ENCODE measurements at regions not wholly inside any gene's neighbourhood (a gene's known extent, or its start where the extent isn't known, plus 50 kb on each side); places are given as distances from the start of the nearest gene placed in this dataset.
"Not testable (repeated sequence)": the region's sequence is repeated elsewhere in the genome, so short reads cannot be mapped to it uniquely, and the experiment has no call there.

GRCh38 chr9:761793-762560 lies 79.5 kb upstream of the DMRT1 start:
- TF ChIP-seq, protein P1, sequence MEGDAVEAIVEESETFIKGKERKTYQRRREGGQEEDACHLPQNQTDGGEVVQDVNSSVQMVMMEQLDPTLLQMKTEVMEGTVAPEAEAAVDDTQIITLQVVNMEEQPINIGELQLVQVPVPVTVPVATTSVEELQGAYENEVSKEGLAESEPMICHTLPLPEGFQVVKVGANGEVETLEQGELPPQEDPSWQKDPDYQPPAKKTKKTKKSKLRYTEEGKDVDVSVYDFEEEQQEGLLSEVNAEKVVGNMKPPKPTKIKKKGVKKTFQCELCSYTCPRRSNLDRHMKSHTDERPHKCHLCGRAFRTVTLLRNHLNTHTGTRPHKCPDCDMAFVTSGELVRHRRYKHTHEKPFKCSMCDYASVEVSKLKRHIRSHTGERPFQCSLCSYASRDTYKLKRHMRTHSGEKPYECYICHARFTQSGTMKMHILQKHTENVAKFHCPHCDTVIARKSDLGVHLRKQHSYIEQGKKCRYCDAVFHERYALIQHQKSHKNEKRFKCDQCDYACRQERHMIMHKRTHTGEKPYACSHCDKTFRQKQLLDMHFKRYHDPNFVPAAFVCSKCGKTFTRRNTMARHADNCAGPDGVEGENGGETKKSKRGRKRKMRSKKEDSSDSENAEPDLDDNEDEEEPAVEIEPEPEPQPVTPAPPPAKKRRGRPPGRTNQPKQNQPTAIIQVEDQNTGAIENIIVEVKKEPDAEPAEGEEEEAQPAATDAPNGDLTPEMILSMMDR (IDR thresholded peaks at IDR 0.05 in 8 of 11, conservative IDR thresholded peaks at IDR 0.05 in 3 of 11), result no peak
- TF ChIP-seq POLR2A (IDR thresholded peaks at IDR 0.05), result no peak
- TF ChIP-seq POLR2AphosphoS5 (IDR thresholded peaks at IDR 0.05), result no peak
- H3K27me3 ChIP-seq (replicated peaks in 1 of 7), result peaks cover 0 to 24% (median 0%) of the 10 kb centered on the region in 7 donors
- no peak for DNase-seq
- no peak overlapping the region for H3K4me3 ChIP-seq
- H3K36me3 ChIP-seq, result no peaks in the 10 kb centered on the region
- 81 to 95% (median 87%) methylated on average over 13 of the region's 13 CpGs for WGBS, 5 donors
- intact Hi-C loops (cut with DNase I; ENCODE audit: low total_unique reads), result no loop called here
- H3K27ac ChIP-seq, result no peak overlapping the region
- no peaks in the 10 kb centered on the region for H3K9me3 ChIP-seq
- peaks cover 0 to 9% (median 2%) of the 10 kb centered on the region in 6 donors for H3K4me1 ChIP-seq

- H3K36me3 ChIP-seq, result no peaks in the 10 kb centered on the region
- no peak for DNase-seq
- H3K4me1 ChIP-seq, result peaks cover 0 to 9% (median 2%) of the 10 kb centered on the region in 6 donors
- 58 to 80% (median 68%) methylated on average over 6 of the region's 6 CpGs for WGBS, 5 donors
- intact Hi-C loops (cut with DNase I; ENCODE audit: low total_unique reads), result loop anchor here (2.0 kb wide), 1 partner anchor 149 kb away; no protein-coding TSS in a partner anchor
- H3K27me3 ChIP-seq (replicated peaks in 1 of 7), result peaks cover 0 to 30% (median 0%) of the 10 kb centered on the region in 7 donors
- H3K4me3 ChIP-seq, result peak overlapping the region in 1 of 8 donors; percentile 22
- TF ChIP-seq POLR2A (IDR thresholded peaks at IDR 0.05) (no peak), POLR2AphosphoS5 (IDR thresholded peaks at IDR 0.05) (no peak)
- TF ChIP-seq, protein P1 (IDR thresholded peaks at IDR 0.05 in 8 of 11, conservative IDR thresholded peaks at IDR 0.05 in 3 of 11), result no peak
- no peaks in the 10 kb centered on the region for H3K9me3 ChIP-seq
- no peak overlapping the region for H3K27ac ChIP-seq
These were observed 77.8 kb upstream of the DMRT1 start for GRCh38 chr9:763692-764091.

DNA sequence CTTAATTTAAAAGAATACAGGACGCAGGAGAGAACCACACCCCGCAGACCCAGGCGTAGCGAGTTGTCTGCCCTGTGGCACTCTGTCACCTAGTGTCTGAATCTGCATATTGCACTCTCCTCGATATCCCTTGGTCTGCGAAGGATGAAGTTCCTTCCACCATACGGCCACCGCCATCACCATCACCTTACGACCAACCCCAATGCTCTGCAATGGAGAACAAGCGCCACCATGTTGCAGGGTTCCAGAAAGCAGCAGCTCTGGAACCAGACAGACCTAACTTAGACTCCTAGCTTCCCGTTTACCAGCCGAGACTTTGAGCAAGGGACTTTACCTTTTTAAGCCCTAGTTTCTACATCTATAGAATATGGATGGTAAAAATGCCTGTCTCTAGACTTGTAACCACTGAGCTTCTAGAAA lies 77.4 kb upstream of the DMRT1 start:
- no peak overlapping the region for H3K27ac ChIP-seq
- WGBS, 5 donors, result 35 to 51% (median 43%) methylated on average over 12 of the region's 12 CpGs
- H3K4me1 ChIP-seq, result peaks cover 0 to 9% (median 2%) of the 10 kb centered on the region in 6 donors
- peaks cover 0 to 30% (median 0%) of the 10 kb centered on the region in 7 donors for H3K27me3 ChIP-seq (replicated peaks in 1 of 7)
- peak overlapping the region in 1 of 8 donors; percentile 22 for H3K4me3 ChIP-seq
- TF ChIP-seq POLR2AphosphoS5 (IDR thresholded peaks at IDR 0.05) (peak in 1 of 3 donors; percentile 16), POLR2A (IDR thresholded peaks at IDR 0.05) (no peak)
- TF ChIP-seq, protein P1 (IDR thresholded peaks at IDR 0.05 in 8 of 11, conservative IDR thresholded peaks at IDR 0.05 in 3 of 11), result peak; percentile 43 to 84 (median 77)
- intact Hi-C loops (cut with DNase I; ENCODE audit: low total_unique reads), result loop anchor here (2.0 kb wide), 1 partner anchor 149 kb away; no protein-coding TSS in a partner anchor
- H3K9me3 ChIP-seq, result no peaks in the 10 kb centered on the region
- DNase-seq, result peak; percentile 76
- no peaks in the 10 kb centered on the region for H3K36me3 ChIP-seq

DNA sequence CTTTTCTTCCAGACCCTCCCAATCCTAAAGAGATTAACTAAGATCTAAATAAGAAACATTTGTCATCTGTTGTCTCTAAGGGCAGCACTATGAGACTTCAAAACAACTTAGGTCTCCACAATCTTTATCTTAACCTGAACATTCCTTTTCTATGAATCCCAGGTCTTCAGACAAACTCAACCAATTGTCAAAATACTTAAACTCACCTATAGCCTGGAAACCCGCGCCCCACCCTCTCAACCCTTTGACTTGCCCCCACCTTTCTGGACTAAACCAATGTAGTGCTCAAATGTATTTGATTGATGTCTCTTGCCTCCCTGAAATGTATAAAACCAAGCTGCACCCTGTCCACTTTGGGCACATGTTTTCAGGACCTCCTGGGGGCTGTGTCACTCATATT lies 76.5 kb upstream of the DMRT1 start:
- H3K4me1 ChIP-seq, result peaks cover 0 to 9% (median 2%) of the 10 kb centered on the region in 6 donors
- 86 to 93% (median 92%) methylated on average over 2 of the region's 2 CpGs for WGBS, 5 donors
- no peak overlapping the region for H3K4me3 ChIP-seq
- intact Hi-C loops (cut with DNase I; ENCODE audit: low total_unique reads), result loop anchor here (2.0 kb wide), 1 partner anchor 150 kb away; no protein-coding TSS in a partner anchor
- DNase-seq, result no peak
- peaks cover 0 to 34% (median 0%) of the 10 kb centered on the region in 7 donors for H3K27me3 ChIP-seq (replicated peaks in 1 of 7)
- H3K27ac ChIP-seq, result no peak overlapping the region
- no peaks in the 10 kb centered on the region for H3K36me3 ChIP-seq
- no peaks in the 10 kb centered on the region for H3K9me3 ChIP-seq
- TF ChIP-seq POLR2AphosphoS5 (IDR thresholded peaks at IDR 0.05), result no peak
- TF ChIP-seq, protein P1 (IDR thresholded peaks at IDR 0.05 in 8 of 11, conservative IDR thresholded peaks at IDR 0.05 in 3 of 11), result no peak
- no peak for TF ChIP-seq POLR2A (IDR thresholded peaks at IDR 0.05)

- H3K4me1 ChIP-seq; H3K27ac ChIP-seq; H3K9me3 ChIP-seq; H3K36me3 ChIP-seq; intact Hi-C loops (cut with DNase I; ENCODE audit: low total_unique reads); DNase-seq; H3K4me3 ChIP-seq: not testable (repeated sequence)
- H3K27me3 ChIP-seq (replicated peaks in 1 of 7), result peaks cover 0 to 34% (median 0%) of the 10 kb centered on the region in 7 donors
- WGBS, 5 donors, result 89 to 95% (median 91%) methylated on average over 7 to 9 of the region's 9 CpGs
These were observed 74.4 kb upstream of the DMRT1 start for GRCh38 chr9:767061-767561.
